HepG2 (cell line): ENCODE measurements at regions not wholly inside any gene's neighbourhood (a gene's known extent, or its start where the extent isn't known, plus 50 kb on each side); places are given as distances from the start of the nearest gene placed in this dataset.

Experiments used
- ATAC-seq: fragments of 200-7000 bp; cut with Tn5 transposase; 3 replicates; pipeline ENCODE4 v1.9.1; 2020; ENCODE audit warnings: mild to moderate bottlenecking, moderate library complexity
- BruUV-seq: library from RNA; stranded (reverse); fragments of 400-500 nt; replicated peaks from 2 replicates; lab custom pipeline; 2021; lab: Mats Ljungman, UMichigan
- CTCF ChIA-PET: fragments of 300-600 bp; formaldehyde crosslinking; extraction: SDS; loops from one replicate; lab custom pipeline; 2021; ENCODE audit warnings: low total read pairs, inconsistent platforms, low intra/inter-chr PET ratio; lab: Yijun Ruan, JAX
- POLR2A ChIA-PET: fragments of 350-600 bp; sonication (Branson Sonifier 250); formaldehyde crosslinking; loops from one replicate; lab custom pipeline; 2020; ENCODE audit warnings: antibody characterized with exemption, inconsistent platforms; lab: Yijun Ruan, JAX
- DNase-seq: peaks from one replicate; pipeline ENCODE4 v3.0.0-alpha.2; 2015; ENCODE audit warnings: low spot score
- FAIRE-seq: peaks from 3 replicates; lab custom pipeline; 2011; peaks lifted over from hg19 to GRCh38; lab: Jason Lieb, UNC
- H2AFZ ChIP-seq: one replicate; pipeline ENCODE4 v1.6.1; 2011; ENCODE audit warnings: low read length, inconsistent platforms
- H3K27ac ChIP-seq: fragments of 300-600 bp; 3 replicates; pipeline ENCODE4 v1.8.0; 2011; ENCODE audit warnings: mixed run types, mild to moderate bottlenecking, mixed read lengths, low read length, inconsistent platforms; ENCODE audit not compliant: insufficient read depth; ENCODE audit errors: extremely low read length
- H3K27me3 ChIP-seq, 2 experiments: fragments of 200-600 bp in 1 of 2; 2 replicates in 1 of 2; 3 replicates in 1 of 2; pipeline versions ENCODE4 v1.6.0 to v1.8.0; 2011; ENCODE audit warnings: low read length in 2 of 2, mild to moderate bottlenecking in 2 of 2, moderate library complexity in 2 of 2, inconsistent platforms in 1 of 2; ENCODE audit not compliant: insufficient read depth in 2 of 2, control insufficient read depth in 1 of 2
- H3K36me3 ChIP-seq, 2 experiments: fragments of 200-600 bp in 1 of 2; replicated peaks in 1 of 2; 2 replicates in 1 of 2; 3 replicates in 1 of 2; pipeline versions ENCODE4 v1.5.1 to v1.8.0; 2011; ENCODE audit warnings: low read length in 2 of 2, inconsistent platforms in 1 of 2; ENCODE audit not compliant: insufficient read depth in 2 of 2, control insufficient read depth in 1 of 2
- H3K4me1 ChIP-seq: 2 replicates; pipeline ENCODE4 v1.5.1; 2012; ENCODE audit warnings: low read length, inconsistent platforms; ENCODE audit not compliant: insufficient read depth
- H3K4me2 ChIP-seq: 2 replicates; pipeline ENCODE4 v1.6.0; 2011; ENCODE audit warnings: low read depth, low read length, inconsistent platforms
- H3K4me3 ChIP-seq, 3 experiments: fragments of 200-600 bp in 1 of 3; sonication (generic), shearing (Covaris generic) in 1 of 3; replicated peaks in 1 of 3; 2 replicates each; pipeline ENCODE4 v1.5.1; 2011 to 2016; ENCODE audit warnings: low read length in 3 of 3, inconsistent platforms in 2 of 3, low read depth in 2 of 3, mild to moderate bottlenecking in 2 of 3, control low read depth in 1 of 3, mixed read lengths in 1 of 3; ENCODE audit not compliant: insufficient read depth in 1 of 3
- H3K79me2 ChIP-seq: one replicate; pipeline ENCODE4 v1.6.1; 2011; ENCODE audit warnings: low read length, inconsistent platforms; ENCODE audit not compliant: insufficient read depth
- H3K9ac ChIP-seq: 2 replicates; pipeline ENCODE4 v1.6.0; 2011; ENCODE audit warnings: mild to moderate bottlenecking, low read depth, low read length, inconsistent platforms; ENCODE audit not compliant: insufficient read depth
- H3K9me3 ChIP-seq: 2 replicates; pipeline ENCODE4 v1.5.1; 2012; ENCODE audit warnings: mild to moderate bottlenecking, low read length
- H4K20me1 ChIP-seq: 2 replicates; pipeline ENCODE4 v1.6.0; 2011; ENCODE audit warnings: inconsistent platforms, mild to moderate bottlenecking, low read length, moderate library complexity; ENCODE audit not compliant: insufficient read depth
- ATAD3A ChIP-seq: sonication (generic); formaldehyde crosslinking; IDR thresholded peaks from 2 replicates; pipeline ENCODE4 v1.4.0; 2020; ENCODE audit warnings: missing genetic modification reagents
- KAT8 ChIP-seq: IDR thresholded peaks from 2 replicates; pipeline ENCODE4 v1.6.1; 2016; ENCODE audit warnings: missing genetic modification reagents, missing compliant biosample characterization
- MED13 ChIP-seq: sonication (generic); formaldehyde crosslinking; IDR thresholded peaks from 2 replicates; pipeline ENCODE4 v1.5.0; 2020; ENCODE audit warnings: missing genetic modification reagents
- NRL ChIP-seq: sonication (generic); formaldehyde crosslinking; IDR thresholded peaks from 2 replicates; pipeline ENCODE4 v1.5.0; 2020; ENCODE audit warnings: missing genetic modification reagents, mild to moderate bottlenecking, moderate library complexity, borderline replicate concordance
- PHF21A ChIP-seq: sonication (generic); formaldehyde crosslinking; IDR thresholded peaks from 2 replicates; pipeline ENCODE4 v1.5.0; 2020; ENCODE audit warnings: mild to moderate bottlenecking, missing genetic modification reagents
- RBM22 ChIP-seq: fragments of 200-400 bp; formaldehyde crosslinking; optimal IDR thresholded peaks from 2 replicates; pipeline ENCODE3; 2017; ENCODE audit warnings: mild to moderate bottlenecking, low read length, moderate library complexity
- SMAD1 ChIP-seq: sonication (generic); formaldehyde crosslinking; IDR thresholded peaks from 2 replicates; pipeline ENCODE4 v1.4.0; 2020; ENCODE audit warnings: missing genetic modification reagents, low read depth, mild to moderate bottlenecking, borderline replicate concordance
- U2AF1 ChIP-seq: fragments of 200-400 bp; formaldehyde crosslinking; optimal IDR thresholded peaks from 2 replicates; pipeline ENCODE3; 2017; ENCODE audit warnings: mild to moderate bottlenecking, low read depth, low read length
- ZBTB20 ChIP-seq: sonication (generic); formaldehyde crosslinking; IDR thresholded peaks from 2 replicates; pipeline ENCODE4 v1.8.1; 2023; ENCODE audit warnings: missing genetic modification reagents, low read depth, mild to moderate bottlenecking, borderline replicate concordance
- ZBTB26 ChIP-seq: IDR thresholded peaks from 2 replicates; pipeline ENCODE4 v1.6.1; 2016; ENCODE audit warnings: missing compliant biosample characterization, missing genetic modification reagents, borderline replicate concordance
- ZNF383 ChIP-seq: sonication (generic); formaldehyde crosslinking; IDR thresholded peaks from 2 replicates; pipeline ENCODE4 v1.4.0; 2020; ENCODE audit warnings: missing genetic modification reagents, mild to moderate bottlenecking, borderline replicate concordance
- ZNF883 ChIP-seq: sonication (generic); formaldehyde crosslinking; IDR thresholded peaks from 2 replicates; pipeline ENCODE4 v1.5.1; 2020; ENCODE audit warnings: mild to moderate bottlenecking, missing genetic modification reagents; ENCODE audit errors: not compliant biosample characterization
- WGBS: methylation state at CpG from one replicate; pipeline ENCODE4 v1.1.6; 2017; ENCODE audit warnings: low lambda C conversion rate; 5-methylcytosine and 5-hydroxymethylcytosine counted together
- in situ Hi-C: cut with HindIII; loops from 2 replicates; pipeline ENCODE4 v1.10.0; 2017; ENCODE audit warnings: low pct_unique_long_range_greater_than_20kb; ENCODE audit not compliant: extremely low pct_ligation_motif_present
- intact Hi-C: fragments of 100-400 bp; cut with micrococcal nuclease; formaldehyde crosslinking; loops from one replicate; pipeline ENCODE4 v1.10.0; 2022; ENCODE audit not compliant: unreplicated experiment

- Histone ChIP-seq H3K36me3 (no peaks in the 10 kb centered on the region), H3K4me1 (no peaks in the 10 kb centered on the region), H2AFZ (no peak overlapping the region), H3K27ac (no peak overlapping the region), H3K4me3 (no peak overlapping the region), H3K4me2 (no peak overlapping the region), H3K79me2 (no peaks in the 10 kb centered on the region), H3K27me3 (0 out of 5 replicates have a peak, but pooled peaks cover 0 to 1% of the 10 kb centered on the region in 2 experiments), H4K20me1 (no peaks in the 10 kb centered on the region), H3K9me3 (no peaks in the 10 kb centered on the region), H3K9ac (no peak overlapping the region)
- intact Hi-C loops: loop anchor here (2.0 kb wide), 1 partner anchor 27 kb away; no protein-coding TSS in a partner anchor
- in situ Hi-C loops: no loop called here
- WGBS: 0% methylated on average over 2 of the region's 2 CpGs
- BruUV-seq: no TSS peak
- DNase-seq (no peak), ATAC-seq (no peak), FAIRE-seq (no peak)
- CTCF ChIA-PET: no interaction called here
- TF ChIP-seq PHF21A (CRISPR knock-in tag): no peak
- TF ChIP-seq NRL (CRISPR knock-in tag): no peak
- no peak for TF ChIP-seq MED13 (CRISPR knock-in tag)
- TF ChIP-seq ZNF883: no peak
- TF ChIP-seq U2AF1: no peak
- TF ChIP-seq ZNF383: no peak
- TF ChIP-seq RBM22: no peak
- no peak for TF ChIP-seq ZBTB20 (CRISPR knock-in tag)
- no peak for TF ChIP-seq KAT8 (CRISPR knock-in tag)
- no peak for TF ChIP-seq ZBTB26 (CRISPR knock-in tag)
- TF ChIP-seq SMAD1 (CRISPR knock-in tag): no peak
- TF ChIP-seq ATAD3A (CRISPR knock-in tag): no peak
- POLR2A ChIA-PET: no interaction called here
These were observed 452.4 kb upstream of the AKR1E2 start for GRCh38 chr10:4373612-4374011.
